Fibroblast of pulmonary artery (primary cell): ENCODE measurements at regions not wholly inside any gene's neighbourhood (a gene's known extent, or its start where the extent isn't known, plus 50 kb on each side); places are given as distances from the start of the nearest gene placed in this dataset.

Experiments
- DNase-seq: peaks from one replicate; pipeline ENCODE4 v3.0.0-alpha.2; 2010; ENCODE audit warnings: low read depth
- H3K4me3 ChIP-seq: replicated peaks from 2 replicates; pipeline ENCODE4 v1.5.1; 2011; ENCODE audit warnings: low read depth, mild to moderate bottlenecking, control low read depth, low read length, moderate library complexity
- CTCF ChIP-seq: IDR thresholded peaks from 2 replicates; pipeline ENCODE4 v1.5.1; 2011; ENCODE audit warnings: mild to moderate bottlenecking, control low read depth, low read length, inconsistent platforms; ENCODE audit errors: missing control alignments

- no peak for DNase-seq
- H3K4me3 ChIP-seq = no peak overlapping the region
- no peak for TF ChIP-seq CTCF
Observed at GRCh38 chr21:23881783-23882182, 1725.5 kb downstream of the MRPL39 start.

- no peak overlapping the region for H3K4me3 ChIP-seq
- TF ChIP-seq CTCF = no peak
- no peak for DNase-seq
Observed at GRCh38 chr21:23876925-23877558, 1730.2 kb downstream of the MRPL39 start.

- H3K4me3 ChIP-seq = no peak overlapping the region
- no peak for DNase-seq
- no peak for TF ChIP-seq CTCF
Observed at GRCh38 chr21:23874271-23874670, 1733.0 kb downstream of the MRPL39 start.

- no peak overlapping the region for H3K4me3 ChIP-seq
- no peak for TF ChIP-seq CTCF
- no peak for DNase-seq
Observed at GRCh38 chr21:23861911-23862504, 1745.3 kb downstream of the MRPL39 start.

- no peak overlapping the region for H3K4me3 ChIP-seq
- DNase-seq = no peak
- no peak for TF ChIP-seq CTCF
Observed at GRCh38 chr21:23858878-23859277, 1748.4 kb downstream of the MRPL39 start.

GRCh38 chr21:23853796-23854379 lies 1753.4 kb downstream of the MRPL39 start:
- peak; percentile 41 for DNase-seq
- TF ChIP-seq CTCF = peak; percentile 36
- no peak overlapping the region for H3K4me3 ChIP-seq
